ENCODE measurements at regions not wholly inside any gene's neighbourhood (a gene's known extent, or its start where the extent isn't known, plus 50 kb on each side); places are given as distances from the start of the nearest gene placed in this dataset.

GRCh38 chr18:78774741-78775141 lies 204.9 kb upstream of the SALL3 start:
- no peaks in the 10 kb centered on the region for H3K36me3 ChIP-seq (ENCODE audit: control insufficient read depth, insufficient read depth, low read length)
- CTCF ChIA-PET = no interaction called here
- POLR2A ChIA-PET = no interaction called here
- no peak overlapping the region for H3K4me3 ChIP-seq (ENCODE audit: low read depth, low read length)
- DNase-seq (ENCODE audit: low read depth) = no peak
- no peak for TF ChIP-seq CTCF (IDR thresholded peaks at IDR 0.05; ENCODE audit: insufficient read depth, low read depth, low read length)
- H3K27me3 ChIP-seq (ENCODE audit: control insufficient read depth, insufficient read depth, low read length) = no peaks in the 10 kb centered on the region

GRCh38 chr18:78776151-78776550 lies 203.5 kb upstream of the SALL3 start:
- CTCF ChIA-PET = no interaction called here
- Histone ChIP-seq H3K27me3 (ENCODE audit: control insufficient read depth, insufficient read depth, low read length) (no peaks in the 10 kb centered on the region), H3K4me3 (ENCODE audit: low read depth, low read length) (no peak overlapping the region), H3K36me3 (ENCODE audit: control insufficient read depth, insufficient read depth, low read length) (no peaks in the 10 kb centered on the region)
- DNase-seq (ENCODE audit: low read depth) = no peak
- TF ChIP-seq CTCF (IDR thresholded peaks at IDR 0.05; ENCODE audit: insufficient read depth, low read depth, low read length) = no peak
- POLR2A ChIA-PET = no interaction called here

GRCh38 chr18:78776706-78777285 lies 202.8 kb upstream of the SALL3 start:
- POLR2A ChIA-PET = no interaction called here

GRCh38 chr18:78777992-78778391 lies 201.6 kb upstream of the SALL3 start:
- no peak for DNase-seq (ENCODE audit: low read depth)
- TF ChIP-seq CTCF (IDR thresholded peaks at IDR 0.05; ENCODE audit: insufficient read depth, low read depth, low read length) = no peak
- ChIA-PET POLR2A (no interaction called here), CTCF (no interaction called here)
- H3K36me3 ChIP-seq (ENCODE audit: control insufficient read depth, insufficient read depth, low read length) = no peaks in the 10 kb centered on the region
- no peaks in the 10 kb centered on the region for H3K27me3 ChIP-seq (ENCODE audit: control insufficient read depth, insufficient read depth, low read length)
- H3K4me3 ChIP-seq (ENCODE audit: low read depth, low read length) = no peak overlapping the region

More at GRCh38 chr18:78776706-78777285, 202.8 kb upstream of the SALL3 start:
- CTCF ChIA-PET = no interaction called here
- Histone ChIP-seq H3K4me3 (ENCODE audit: low read depth, low read length) (no peak overlapping the region), H3K36me3 (ENCODE audit: control insufficient read depth, insufficient read depth, low read length) (no peaks in the 10 kb centered on the region), H3K27me3 (ENCODE audit: control insufficient read depth, insufficient read depth, low read length) (no peaks in the 10 kb centered on the region)
- TF ChIP-seq CTCF (IDR thresholded peaks at IDR 0.05; ENCODE audit: insufficient read depth, low read depth, low read length) = no peak
- no peak for DNase-seq (ENCODE audit: low read depth)

- TF ChIP-seq CTCF (IDR thresholded peaks at IDR 0.05; ENCODE audit: insufficient read depth, low read depth, low read length) = no peak
- ChIA-PET POLR2A (no interaction called here), CTCF (no interaction called here)
- no peak overlapping the region for H3K4me3 ChIP-seq (ENCODE audit: low read depth, low read length)
- no peak for DNase-seq (ENCODE audit: low read depth)
- no peaks in the 10 kb centered on the region for H3K27me3 ChIP-seq (ENCODE audit: control insufficient read depth, insufficient read depth, low read length)
- no peaks in the 10 kb centered on the region for H3K36me3 ChIP-seq (ENCODE audit: control insufficient read depth, insufficient read depth, low read length)
Observed at GRCh38 chr18:78778651-78779050, 201.0 kb upstream of the SALL3 start.
